Right lobe of liver (tissue), 4 donors: ENCODE measurements at regions not wholly inside any gene's neighbourhood (a gene's known extent, or its start where the extent isn't known, plus 50 kb on each side); places are given as distances from the start of the nearest gene placed in this dataset.

Experiments used
- CTCF ChIP-seq, 4 donors: fragments of 200-600 bp in 3 of 4; fragments of 450-650 bp in 1 of 4; IDR thresholded peaks; one replicate each; pipeline versions ENCODE4 v1.5.1 to v1.8.0; 2016 to 2022; ENCODE audit warnings: antibody characterized with exemption in 4 of 4, mild to moderate bottlenecking in 2 of 4
- POLR2A ChIP-seq: fragments of 450-650 bp; IDR thresholded peaks from one replicate; pipeline ENCODE4 v1.6.1; 2017; ENCODE audit warnings: antibody characterized with exemption, mild to moderate bottlenecking
- donor health status: DM: no; HTN: no; CAD: no.
- donor health status: DM: no; HTN: no; CAD: no.
- donor health status: DM: no; HTN: yes; CAD: no.

- TF ChIP-seq CTCF (IDR thresholded peaks at IDR 0.05) (no peak), POLR2A (no peak)
Measured at GRCh38 chr6:95786802-95787201, 209.5 kb downstream of the MANEA start.
